Uterus (tissue), 2 donors: ENCODE measurements at regions not wholly inside any gene's neighbourhood (a gene's known extent, or its start where the extent isn't known, plus 50 kb on each side); places are given as distances from the start of the nearest gene placed in this dataset.

Source experiments
- CTCF ChIP-seq, 4 experiments: fragments of 200-600 bp in 2 of 4; fragments of 450-650 bp in 2 of 4; sonication (generic) in 2 of 4; IDR thresholded peaks; one replicate each; pipeline ENCODE4 v1.5.1; 2016 to 2019; ENCODE audit warnings: antibody characterized with exemption in 4 of 4, mild to moderate bottlenecking in 2 of 4, moderate library complexity in 1 of 4
- POLR2A ChIP-seq, 2 donors: fragments of 450-650 bp; IDR thresholded peaks; one replicate each; pipeline ENCODE4 v1.6.1; 2016; ENCODE audit warnings: antibody characterized with exemption in 2 of 2, mild to moderate bottlenecking in 1 of 2, moderate library complexity in 1 of 2

- TF ChIP-seq POLR2A (IDR thresholded peaks at IDR 0.05) = no peak
- no peak for TF ChIP-seq CTCF (IDR thresholded peaks at IDR 0.05)
Observed at GRCh38 chr5:63029891-63030290, 451.3 kb downstream of the LRRC70 start.
